Lower leg skin (tissue), 3 donors: ENCODE measurements at regions not wholly inside any gene's neighbourhood (a gene's known extent, or its start where the extent isn't known, plus 50 kb on each side); places are given as distances from the start of the nearest gene placed in this dataset.

Experiments used
- POLR2A ChIP-seq, 2 donors: fragments of 450-650 bp; IDR thresholded peaks; one replicate each; pipeline ENCODE4 v1.6.1; 2016 to 2017; ENCODE audit warnings: antibody characterized with exemption in 2 of 2, mild to moderate bottlenecking in 1 of 2, moderate library complexity in 1 of 2
- TF ChIP-seq, protein P1 (sequence below), 3 donors: fragments of 450-650 bp; IDR thresholded peaks; one replicate each; pipeline ENCODE4 v1.5.1; 2016; ENCODE audit warnings: antibody characterized with exemption in 3 of 3, mild to moderate bottlenecking in 3 of 3, moderate library complexity in 2 of 3

DNA sequence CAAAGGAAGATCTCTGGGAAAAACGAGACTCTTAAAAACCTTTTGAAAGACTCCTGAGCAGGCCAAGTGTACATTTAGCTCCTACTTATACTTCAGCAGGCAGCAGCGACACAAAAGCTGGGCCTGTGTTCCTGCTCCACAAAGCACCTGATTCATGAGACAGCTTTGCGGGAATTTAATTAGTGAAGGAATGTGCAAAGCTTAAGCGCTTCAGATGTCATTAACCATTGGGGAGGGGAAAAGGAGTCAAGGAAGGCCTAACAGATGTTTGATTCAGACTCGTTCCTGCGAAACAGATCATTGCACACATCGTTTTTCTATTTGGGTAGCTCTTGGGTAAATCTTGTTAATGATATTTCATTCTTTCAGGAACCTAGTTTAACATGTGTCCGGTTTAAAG is 125.9 kb downstream of the MAIP1 start:
- TF ChIP-seq, protein P1, sequence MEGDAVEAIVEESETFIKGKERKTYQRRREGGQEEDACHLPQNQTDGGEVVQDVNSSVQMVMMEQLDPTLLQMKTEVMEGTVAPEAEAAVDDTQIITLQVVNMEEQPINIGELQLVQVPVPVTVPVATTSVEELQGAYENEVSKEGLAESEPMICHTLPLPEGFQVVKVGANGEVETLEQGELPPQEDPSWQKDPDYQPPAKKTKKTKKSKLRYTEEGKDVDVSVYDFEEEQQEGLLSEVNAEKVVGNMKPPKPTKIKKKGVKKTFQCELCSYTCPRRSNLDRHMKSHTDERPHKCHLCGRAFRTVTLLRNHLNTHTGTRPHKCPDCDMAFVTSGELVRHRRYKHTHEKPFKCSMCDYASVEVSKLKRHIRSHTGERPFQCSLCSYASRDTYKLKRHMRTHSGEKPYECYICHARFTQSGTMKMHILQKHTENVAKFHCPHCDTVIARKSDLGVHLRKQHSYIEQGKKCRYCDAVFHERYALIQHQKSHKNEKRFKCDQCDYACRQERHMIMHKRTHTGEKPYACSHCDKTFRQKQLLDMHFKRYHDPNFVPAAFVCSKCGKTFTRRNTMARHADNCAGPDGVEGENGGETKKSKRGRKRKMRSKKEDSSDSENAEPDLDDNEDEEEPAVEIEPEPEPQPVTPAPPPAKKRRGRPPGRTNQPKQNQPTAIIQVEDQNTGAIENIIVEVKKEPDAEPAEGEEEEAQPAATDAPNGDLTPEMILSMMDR (IDR thresholded peaks at IDR 0.05), result no peak
- TF ChIP-seq POLR2A (IDR thresholded peaks at IDR 0.05), result no peak
